ENCODE measurements at regions not wholly inside any gene's neighbourhood (a gene's known extent, or its start where the extent isn't known, plus 50 kb on each side); places are given as distances from the start of the nearest gene placed in this dataset.

DNA sequence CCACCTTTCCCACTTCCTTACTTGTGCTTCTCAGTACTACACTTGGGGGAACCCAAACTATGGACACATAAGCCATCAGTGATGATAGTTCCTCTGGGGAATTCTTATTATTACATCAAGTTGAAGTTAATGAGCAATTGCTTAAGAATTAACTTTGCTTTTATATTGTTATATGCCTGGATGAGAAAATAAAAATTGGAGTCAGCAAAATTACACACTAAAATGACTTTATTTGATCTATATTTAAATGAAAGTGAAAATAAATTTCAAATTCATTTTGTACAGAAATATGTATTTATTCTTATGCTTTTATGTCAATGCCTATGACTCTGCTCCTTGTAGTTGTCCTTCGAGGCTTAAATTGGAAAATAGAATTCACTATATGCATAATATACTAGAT is 149.4 kb upstream of the KCND2 start:
- in situ Hi-C loops (cut with MboI; ENCODE audit: low pct_unique_long_range_greater_than_20kb, low sequenced_read_pairs, unreplicated experiment): no loop called here
- no peak for DNase-seq (ENCODE audit: low spot score)
- no peak for TF ChIP-seq CTCF (IDR thresholded peaks at IDR 0.05; ENCODE audit: extremely low read depth, insufficient read depth, missing control alignments)

DNA sequence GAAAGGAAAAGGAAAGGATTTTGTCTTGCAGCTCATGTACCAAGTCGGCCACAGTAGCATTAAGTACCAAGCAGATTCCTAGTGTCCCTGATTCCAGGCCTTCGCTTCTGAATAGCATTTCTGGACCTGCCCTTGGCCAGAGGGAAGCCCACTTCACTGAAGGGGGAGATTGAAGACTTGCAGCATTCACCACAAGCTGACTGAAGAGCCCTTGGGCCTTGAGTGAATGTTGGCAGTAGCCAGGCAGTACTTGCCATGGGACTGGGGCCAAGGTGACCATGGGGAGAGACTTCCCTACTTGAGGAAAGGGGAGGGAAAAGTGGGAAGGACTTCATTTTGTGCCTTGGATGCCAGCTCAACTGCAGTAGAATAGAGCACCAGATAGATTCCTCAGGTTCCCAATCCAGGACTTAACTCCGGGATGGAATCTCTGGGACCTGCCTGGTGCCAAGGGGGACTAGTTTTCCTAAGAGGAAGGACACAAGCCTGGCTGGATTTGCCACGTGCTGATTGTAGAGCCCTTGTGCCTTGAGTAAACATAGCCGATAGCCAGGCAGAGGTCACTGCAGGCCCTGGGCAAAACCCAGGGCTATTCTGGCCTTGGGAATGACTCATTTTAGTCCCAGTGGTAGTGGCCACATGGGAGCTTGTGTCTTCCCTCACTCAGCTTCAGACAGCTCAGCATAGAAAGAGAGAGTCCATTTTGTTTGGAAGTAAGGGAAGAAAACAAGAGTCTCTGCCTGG is 141.7 kb upstream of the KCND2 start:
- in situ Hi-C loops (cut with MboI; ENCODE audit: low pct_unique_long_range_greater_than_20kb, low sequenced_read_pairs, unreplicated experiment): no loop called here
- TF ChIP-seq CTCF (IDR thresholded peaks at IDR 0.05; ENCODE audit: extremely low read depth, insufficient read depth, missing control alignments): no peak
- no peak for DNase-seq (ENCODE audit: low spot score)

DNA sequence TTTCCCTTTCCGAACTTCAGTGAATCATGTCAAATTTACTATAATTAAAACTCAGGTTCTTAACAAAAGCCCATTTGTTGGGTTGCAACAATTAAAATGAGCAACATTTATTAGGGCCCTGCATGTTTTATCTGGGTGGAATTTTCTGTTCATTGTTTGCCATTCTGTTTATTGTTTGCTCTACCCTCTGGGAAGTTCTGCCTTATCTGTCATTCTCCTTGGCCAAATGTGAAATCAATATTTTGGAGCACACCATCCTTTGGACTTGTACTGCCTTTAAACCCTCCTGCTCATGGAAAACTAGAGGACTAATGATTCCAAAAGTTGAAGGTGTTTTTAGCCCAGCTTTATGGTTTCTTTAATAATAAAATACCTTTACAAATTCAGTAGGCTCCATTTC is 134.5 kb upstream of the KCND2 start:
- TF ChIP-seq CTCF (IDR thresholded peaks at IDR 0.05; ENCODE audit: extremely low read depth, insufficient read depth, missing control alignments): no peak
- in situ Hi-C loops (cut with MboI; ENCODE audit: low pct_unique_long_range_greater_than_20kb, low sequenced_read_pairs, unreplicated experiment): no loop called here
- DNase-seq (ENCODE audit: low spot score): no peak

- DNase-seq (ENCODE audit: low spot score): no peak
- TF ChIP-seq CTCF (IDR thresholded peaks at IDR 0.05; ENCODE audit: extremely low read depth, insufficient read depth, missing control alignments): no peak
- in situ Hi-C loops (cut with MboI; ENCODE audit: low pct_unique_long_range_greater_than_20kb, low sequenced_read_pairs, unreplicated experiment): no loop called here
These were observed 116.5 kb upstream of the KCND2 start for GRCh38 chr7:120156476-120156875.

- no peak for TF ChIP-seq CTCF (IDR thresholded peaks at IDR 0.05; ENCODE audit: extremely low read depth, insufficient read depth, missing control alignments)
- DNase-seq (ENCODE audit: low spot score): no peak
- in situ Hi-C loops (cut with MboI; ENCODE audit: low pct_unique_long_range_greater_than_20kb, low sequenced_read_pairs, unreplicated experiment): no loop called here
These were observed 112.8 kb upstream of the KCND2 start for GRCh38 chr7:120160166-120160565.

- no peak for DNase-seq (ENCODE audit: low spot score)
- TF ChIP-seq CTCF (IDR thresholded peaks at IDR 0.05; ENCODE audit: extremely low read depth, insufficient read depth, missing control alignments): no peak
- in situ Hi-C loops (cut with MboI; ENCODE audit: low pct_unique_long_range_greater_than_20kb, low sequenced_read_pairs, unreplicated experiment): no loop called here
These were observed 109.5 kb upstream of the KCND2 start for GRCh38 chr7:120163449-120163848.

All from GM13977 (cell line).